GM19395 (cell line): ENCODE measurements at regions not wholly inside any gene's neighbourhood (a gene's known extent, or its start where the extent isn't known, plus 50 kb on each side); places are given as distances from the start of the nearest gene placed in this dataset.
A peak's percentile ranks its signal among the peaks of the same experiment; 100 is the strongest.
"Not testable (repeated sequence)": the region's sequence is repeated elsewhere in the genome, so short reads cannot be mapped to it uniquely, and the experiment has no call there.

Source experiments
- ATAC-seq: cut with Tn5 transposase; IDR thresholded peaks from one replicate; pipeline ENCODE4 v1.9.1; 2021; ENCODE audit warnings: mild to moderate bottlenecking, moderate library complexity; ENCODE audit not compliant: unreplicated experiment

DNA sequence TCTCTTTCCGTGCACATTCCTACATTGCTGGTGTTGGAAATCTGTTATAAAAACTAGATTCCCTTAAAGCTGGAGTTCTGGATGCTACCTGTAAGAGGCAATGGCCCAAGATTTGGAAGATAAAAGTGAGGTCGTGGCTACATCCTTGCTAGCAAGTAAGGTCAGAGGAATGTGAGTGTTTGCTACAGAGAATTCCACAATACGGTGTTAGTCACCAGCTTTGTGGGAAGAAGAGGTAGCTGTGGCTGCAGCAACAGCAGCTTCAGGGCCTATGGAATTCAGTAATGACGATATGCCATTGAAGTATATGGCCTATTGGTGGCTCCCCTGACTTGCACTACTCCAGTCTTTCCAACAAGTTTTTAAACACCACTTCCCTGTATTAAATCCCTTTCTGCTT is 227.7 kb upstream of the TMEM260 start:
- no peak for ATAC-seq

DNA sequence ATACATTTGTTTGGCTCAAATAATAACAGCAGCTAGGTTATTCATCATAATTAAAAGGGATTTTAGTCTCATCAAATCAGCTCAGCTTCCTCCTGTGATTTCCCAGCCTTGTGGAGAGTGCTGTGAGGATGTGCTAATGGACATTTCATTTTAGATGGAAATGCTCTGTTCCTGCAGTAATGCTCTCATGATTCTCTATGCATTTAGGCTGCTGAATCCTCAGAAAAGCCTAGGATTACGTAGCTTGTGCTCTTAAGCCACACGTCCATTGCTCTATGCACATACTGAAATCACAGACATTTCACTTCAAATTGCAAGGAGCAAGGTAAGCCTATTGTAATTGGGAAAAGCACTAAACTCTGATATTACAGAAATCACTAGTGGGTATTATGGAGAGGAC is 226.6 kb upstream of the TMEM260 start:
- no peak for ATAC-seq

DNA sequence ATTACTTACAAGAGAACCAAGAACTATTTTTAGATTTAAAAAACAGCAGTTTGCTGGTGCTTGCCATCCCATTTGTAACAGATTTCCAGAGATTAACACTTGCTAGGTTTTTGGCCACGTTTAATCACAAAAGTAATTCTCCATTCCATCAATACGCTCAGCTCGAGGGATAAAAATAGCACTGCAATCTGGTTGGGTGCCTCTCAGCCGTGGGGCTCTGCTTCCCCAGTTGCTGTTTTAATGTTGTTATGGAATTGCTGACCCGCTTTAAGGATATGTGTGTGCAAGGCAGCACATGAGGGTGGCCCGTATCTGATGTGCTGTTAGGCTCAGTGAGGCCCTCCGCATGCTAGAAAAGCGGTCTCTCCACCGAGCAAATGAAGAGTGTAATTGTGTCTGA is 222.2 kb upstream of the TMEM260 start:
- ATAC-seq: no peak

DNA sequence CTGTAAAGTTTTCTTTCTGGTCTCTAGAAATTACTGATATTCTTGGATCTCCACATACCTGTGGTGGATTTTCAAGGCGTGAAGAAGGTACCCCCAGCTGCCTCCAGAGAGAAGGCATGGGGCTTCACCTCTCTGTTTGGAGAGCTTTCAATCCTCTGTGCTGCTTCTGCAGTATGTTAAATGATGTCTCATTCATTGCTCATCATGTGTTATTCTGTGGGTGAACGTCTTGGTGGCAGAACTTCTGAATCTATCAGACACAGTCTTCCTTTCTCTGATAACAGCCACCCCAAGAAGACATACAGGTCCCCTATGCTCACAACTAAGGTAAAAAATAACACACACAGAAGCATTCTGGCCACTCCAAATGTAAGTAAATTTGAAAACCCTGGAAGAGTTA is 221.3 kb upstream of the TMEM260 start:
- no peak for ATAC-seq

DNA sequence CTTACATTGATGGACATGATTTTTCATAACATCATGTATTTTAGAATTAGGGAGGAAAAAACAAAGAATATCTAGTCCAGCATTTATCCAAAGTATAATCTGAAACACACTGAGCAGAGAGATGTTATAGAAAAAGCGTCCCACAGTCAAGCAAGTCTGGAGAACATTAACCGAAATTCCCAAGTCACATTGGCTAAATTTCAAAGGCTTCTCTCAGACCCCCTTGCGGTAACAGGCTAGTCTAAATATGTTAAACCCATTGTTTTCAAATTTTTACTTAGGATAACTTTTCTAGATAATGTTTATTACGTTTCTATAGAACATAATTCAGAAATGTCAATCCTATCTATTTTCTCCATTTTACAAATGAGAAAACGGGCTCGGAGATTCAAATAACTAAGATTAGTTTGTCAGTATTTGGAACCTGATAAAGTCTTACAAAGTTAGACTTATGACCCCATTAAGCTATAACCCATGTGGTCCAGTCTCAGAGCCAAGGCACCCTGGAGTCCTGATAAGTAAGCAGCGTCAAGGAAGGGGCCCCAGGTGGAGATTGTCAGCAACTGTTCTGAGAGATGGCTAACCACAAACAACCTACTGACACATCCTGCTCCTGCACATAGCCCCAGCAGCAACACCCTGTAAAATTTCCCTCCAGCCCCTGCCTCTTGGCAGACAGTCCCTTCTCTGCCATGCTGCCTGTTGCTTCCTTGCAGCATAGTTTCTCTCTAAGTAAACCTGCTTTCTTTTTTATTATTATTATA is 220.6 kb upstream of the TMEM260 start:
- ATAC-seq: peak; percentile 58

DNA sequence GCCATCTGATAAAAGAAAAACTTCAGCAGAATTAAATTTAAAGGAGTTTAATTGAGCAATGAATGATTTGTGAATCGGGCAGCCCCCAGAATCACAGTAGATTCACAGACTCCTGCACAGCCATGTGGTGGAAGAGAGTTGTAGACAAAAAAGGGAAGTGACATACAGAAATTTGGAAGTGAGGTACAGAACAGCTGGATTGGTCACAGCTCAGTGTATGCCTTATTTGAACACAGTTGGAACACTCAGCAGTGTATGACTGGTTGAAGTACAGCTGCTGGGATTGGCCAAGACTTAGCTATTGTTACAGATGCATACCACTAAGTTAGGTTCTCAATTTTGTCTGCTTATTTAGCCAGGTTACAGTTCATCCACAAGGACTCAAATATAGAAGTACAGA is 213.9 kb upstream of the TMEM260 start:
- ATAC-seq: not testable (repeated sequence)

DNA sequence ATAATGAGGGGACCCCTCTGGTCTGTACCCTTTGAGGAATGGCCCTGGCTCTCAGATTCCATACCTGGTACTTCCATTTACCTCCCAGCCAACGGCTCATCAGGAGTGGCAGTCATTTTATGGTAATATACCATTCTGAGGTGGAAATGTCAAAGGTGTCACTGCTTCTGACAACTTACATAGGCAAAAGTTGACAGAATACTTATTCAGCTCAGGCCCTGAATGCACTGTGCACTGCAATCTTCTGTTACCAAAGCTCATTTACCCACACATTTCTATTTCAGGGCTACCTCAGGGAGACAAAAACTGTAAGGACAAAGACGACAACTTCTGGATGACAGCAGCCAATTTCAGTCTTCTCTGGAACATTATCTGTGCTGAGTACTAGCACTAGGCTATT is 212.2 kb upstream of the TMEM260 start:
- no peak for ATAC-seq

DNA sequence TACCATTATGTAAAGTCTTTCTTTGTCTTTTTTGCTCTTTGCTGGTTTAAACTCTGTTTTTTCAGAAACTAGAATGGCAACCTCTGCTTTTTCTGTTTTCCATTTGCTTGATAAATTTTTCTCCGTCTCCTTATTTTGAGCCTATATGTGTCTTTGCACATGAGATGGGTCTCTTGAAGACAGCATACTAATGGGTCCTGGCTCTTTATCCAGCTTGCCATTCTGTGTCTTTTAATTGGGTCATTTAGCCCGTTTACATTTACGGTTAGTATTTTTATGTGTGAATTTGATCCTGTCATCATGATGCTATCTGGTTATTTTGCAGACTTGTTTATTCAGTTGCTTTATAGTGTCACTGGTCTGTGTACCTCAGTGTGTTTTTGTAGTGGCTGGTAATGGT is 207.9 kb upstream of the TMEM260 start:
- no peak for ATAC-seq

DNA sequence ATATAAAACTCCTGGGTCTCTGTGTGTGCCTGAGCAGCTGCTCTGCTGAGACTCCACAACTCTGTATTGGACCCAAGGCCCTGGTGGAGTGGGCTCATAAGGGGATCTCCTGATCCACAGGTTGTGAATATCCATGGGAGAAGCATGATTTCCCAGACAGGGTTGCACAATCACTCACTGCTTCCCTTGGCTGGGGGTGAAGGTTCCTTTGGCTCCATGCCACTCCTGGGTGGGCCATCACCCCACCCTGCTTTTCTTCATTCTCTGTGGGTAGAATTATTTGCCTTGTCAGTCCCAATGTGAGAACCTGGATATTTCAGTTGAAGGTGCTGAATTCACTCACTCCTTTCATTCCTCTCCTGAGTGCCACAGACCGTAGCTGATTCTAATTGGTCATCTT is 205.2 kb upstream of the TMEM260 start:
- ATAC-seq: no peak

DNA sequence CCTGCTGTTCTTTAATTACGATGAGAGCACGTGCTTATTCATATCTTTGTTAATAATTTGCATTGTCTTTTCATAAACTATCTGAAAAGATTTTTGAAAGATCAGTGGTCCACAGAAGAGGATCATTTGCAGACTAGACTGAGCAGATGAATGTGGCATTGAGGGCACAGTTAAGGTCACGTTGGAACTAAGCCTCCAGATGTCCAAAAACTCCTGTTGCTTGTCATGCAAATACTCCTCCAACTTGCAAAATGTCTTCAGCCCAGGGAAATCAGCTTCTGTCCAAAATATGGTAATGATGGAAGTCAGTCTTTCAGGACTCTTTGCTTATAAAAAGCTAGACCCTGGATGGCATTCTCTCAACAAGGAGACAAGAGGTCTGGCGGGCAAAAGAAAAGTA is 201.6 kb upstream of the TMEM260 start:
- no peak for ATAC-seq

DNA sequence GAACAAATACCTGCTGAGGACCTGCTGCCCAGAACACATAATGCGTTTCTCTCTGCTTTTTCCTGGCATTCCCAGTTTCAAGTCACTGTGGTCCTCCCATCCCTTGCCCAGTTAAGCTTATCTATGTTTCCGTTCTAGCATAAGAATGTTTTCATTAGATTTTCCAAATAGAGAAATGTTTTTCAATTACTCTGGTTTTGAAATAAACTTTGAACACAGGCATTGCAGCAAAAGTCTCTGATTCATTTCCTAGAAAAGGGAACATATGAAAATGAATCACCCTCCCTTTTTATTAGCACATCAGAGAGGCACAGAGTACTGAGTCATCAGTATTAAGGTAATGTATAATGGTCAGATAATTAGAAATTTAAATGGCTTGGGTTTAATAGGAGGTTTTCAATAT is 201.1 kb upstream of the TMEM260 start:
- ATAC-seq: no peak

DNA sequence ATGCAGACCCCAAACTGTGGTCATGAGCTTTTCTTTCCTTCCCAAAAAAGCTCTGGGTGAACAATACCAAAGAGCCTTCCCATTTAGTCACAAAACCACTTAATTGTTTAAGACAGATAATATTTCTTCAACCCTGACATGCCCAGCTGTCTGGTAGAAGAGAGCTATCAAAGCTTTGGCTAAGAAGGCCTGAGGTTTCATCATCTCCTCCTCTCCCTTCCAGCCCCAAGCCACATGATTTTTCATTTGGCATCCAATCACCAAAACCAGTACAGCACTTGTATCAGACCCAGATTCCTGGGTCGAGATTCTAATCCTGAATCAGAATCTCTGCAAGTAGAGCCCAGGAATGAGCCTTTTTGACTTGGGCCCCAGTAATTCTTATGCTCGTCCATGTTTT is 199.6 kb upstream of the TMEM260 start:
- no peak for ATAC-seq

DNA sequence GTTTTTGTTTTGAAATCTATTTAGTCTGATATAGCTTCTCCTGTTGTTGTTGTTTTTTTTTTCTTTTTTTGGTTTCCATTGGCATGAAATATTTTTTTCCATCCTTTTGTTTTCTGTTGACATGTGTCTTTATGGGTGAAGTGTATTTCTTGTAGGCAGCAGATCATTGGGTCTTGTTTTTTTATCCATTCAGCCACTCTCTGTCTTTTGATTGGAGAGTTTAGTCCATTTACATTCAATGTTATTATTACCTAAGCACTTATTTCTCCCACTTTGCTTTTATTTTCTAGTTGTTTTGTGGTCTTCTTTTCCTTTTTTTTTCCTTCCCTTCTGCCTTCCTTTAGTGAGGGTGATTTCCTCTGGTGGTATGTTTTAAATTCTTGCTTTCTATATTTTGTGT is 193.6 kb upstream of the TMEM260 start:
- ATAC-seq: no peak

DNA sequence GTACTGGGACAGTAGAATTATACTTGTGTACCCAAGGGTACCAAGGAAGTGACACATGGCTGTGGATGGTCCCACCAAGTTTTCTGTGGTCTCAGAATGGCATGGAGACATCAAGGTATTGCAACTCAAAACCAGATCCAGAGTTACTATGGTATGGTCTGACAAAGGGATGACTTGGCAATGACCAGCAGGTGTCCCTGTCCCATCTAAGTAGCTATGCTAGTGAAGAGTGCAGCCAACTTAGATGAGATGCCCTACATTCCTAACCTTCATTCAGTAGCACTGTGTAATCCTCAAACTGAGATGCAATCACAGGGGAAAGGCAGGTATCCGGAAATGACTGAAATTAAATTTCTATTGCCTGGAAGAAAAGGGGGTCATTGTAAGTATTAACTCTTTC is 188.7 kb upstream of the TMEM260 start:
- no peak for ATAC-seq

DNA sequence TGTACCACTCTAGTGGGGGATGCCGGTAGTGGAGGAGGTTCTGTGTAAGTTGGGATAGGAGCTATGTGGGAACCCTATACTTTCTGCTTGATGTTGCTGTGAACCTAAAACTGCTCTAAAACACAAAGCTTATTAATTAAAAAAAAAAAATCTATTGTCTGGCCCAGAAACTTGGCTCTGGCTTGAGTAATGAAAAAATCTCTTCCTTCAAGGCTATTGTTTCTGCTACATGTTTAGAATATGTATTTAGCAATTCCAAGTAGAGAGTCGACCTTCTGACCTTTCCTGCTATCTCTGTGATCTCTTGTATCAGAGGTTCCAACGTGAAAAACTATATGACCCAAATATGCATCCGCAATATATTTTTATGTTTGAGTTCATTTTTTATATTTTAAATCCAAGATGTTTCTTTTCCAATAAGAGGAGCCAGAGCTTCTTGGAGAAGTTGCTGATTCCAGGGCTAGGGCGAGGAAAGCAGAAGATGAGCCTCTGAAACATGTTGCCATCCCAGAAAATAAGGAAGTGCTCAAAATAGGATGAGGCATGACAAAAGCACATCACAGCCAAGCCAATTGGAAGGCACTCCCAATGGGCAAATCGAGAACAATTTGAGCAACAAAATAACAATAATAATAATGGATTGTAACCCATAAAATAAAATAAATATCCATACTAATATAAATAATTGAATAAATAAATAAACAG is 184.6 kb upstream of the TMEM260 start:
- ATAC-seq: no peak

DNA sequence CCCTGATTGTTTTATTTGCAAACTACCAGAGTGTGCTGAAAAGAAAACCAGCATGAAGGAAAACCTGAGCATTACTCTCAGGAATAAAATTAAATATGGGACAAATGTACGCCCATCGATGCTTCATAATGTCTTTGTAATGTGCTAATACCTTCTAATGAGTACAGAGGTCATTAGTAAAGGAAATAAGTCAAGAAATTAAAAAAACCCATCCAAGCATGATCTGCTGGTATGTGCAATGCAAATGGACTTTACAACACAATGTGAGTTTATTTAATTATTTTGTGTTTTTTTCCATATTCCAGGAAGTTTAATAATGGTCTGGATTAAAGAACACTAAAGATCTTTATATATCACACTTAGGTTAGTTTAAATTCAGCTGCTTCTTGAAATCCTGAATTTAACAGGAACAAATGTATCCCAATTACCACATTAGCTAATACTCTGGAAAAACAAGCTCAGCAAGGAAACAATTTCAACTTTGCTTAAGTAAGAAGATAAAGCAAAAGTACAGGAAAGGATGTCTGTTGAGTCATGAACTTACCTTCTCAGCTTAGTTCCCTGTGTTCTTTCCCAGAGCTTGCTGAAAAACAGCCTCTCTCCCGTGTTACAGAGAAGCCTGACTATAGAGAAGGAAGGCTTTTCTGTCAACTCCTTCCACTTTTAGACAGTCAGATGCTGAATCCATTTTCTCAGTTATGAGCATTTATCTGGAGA is 179.3 kb upstream of the TMEM260 start:
- ATAC-seq: no peak

DNA sequence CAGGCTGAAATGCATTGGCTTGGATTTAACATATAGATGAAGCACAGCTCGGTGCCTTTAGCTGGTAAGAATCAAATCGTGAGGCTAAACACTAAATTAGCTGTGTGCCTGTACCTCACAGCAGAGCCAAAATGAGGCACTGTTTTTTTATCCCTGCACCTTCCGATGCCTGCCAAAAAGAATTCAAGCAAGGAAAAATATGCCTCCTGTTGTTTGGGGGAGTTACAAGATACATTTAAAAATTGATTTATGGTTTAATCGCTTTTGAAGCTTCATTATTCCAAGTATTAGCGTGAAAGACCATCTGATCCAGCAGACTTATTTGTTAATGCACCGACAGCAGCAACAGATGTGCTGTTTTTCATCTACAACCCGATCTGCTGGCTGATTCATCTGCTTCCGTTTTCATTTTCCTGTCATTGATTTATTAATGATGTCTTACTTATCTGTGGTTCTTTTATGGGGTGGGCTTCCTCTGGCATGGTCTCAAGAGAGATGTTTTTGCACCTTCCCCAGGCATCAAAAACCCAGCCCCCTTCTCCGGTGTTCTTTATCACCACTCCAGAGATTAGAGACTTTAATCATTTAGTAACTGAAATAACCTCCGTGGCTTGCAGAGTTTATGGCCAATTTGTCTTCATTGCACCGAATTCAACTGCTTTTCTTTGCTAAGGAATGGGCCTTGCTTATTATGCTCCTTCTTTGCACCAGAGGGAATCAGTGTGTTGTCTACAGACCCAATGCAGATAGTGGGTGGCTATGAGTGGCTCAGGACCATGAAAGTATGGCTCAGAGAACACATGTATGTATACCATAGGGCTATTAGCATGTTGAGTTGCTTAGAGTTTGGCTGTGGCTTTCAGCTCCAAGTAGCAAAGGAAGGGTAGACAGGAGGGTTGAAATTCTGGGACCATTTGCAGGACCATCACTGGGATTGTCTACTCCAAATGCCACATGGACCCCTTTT is 166.8 kb upstream of the TMEM260 start:
- ATAC-seq: no peak

DNA sequence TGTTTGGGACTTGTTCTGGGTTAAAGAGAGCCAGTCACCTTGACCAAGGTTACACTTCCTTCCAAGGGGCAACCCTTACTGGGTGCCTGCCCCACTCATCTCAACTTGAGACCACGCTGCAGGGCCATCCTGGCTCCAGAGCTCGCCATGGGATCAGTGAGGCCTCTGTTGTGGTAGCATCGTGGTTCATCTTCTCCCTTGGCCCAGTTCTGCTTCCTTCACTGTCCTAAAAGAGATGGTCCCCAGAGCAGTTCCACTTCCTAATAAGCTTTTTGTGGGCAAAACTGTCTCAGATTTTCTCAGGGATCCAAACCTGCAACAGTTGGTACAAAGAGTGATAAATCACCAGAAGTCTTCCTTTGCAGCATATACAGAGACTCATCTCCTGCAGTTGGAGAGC is 165.9 kb upstream of the TMEM260 start:
- ATAC-seq: no peak

DNA sequence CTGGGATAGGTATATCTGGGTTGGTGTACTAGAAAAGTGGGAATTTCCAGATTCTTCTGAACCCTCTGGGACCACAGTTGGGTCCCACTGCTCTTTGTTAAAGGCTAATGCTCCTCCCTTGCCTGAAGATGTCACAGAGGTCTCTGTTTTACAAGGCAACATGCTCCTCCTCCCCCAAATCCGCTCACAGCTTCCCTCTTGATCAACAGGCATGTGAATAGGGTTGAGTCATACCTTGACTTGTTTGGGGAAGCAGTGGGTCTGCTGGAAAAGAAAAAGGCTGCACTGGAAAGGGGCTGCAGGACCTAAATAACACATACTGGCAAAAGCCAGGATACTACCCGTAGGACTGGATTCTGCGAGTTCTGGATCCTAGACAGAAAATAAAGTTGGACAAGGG is 165.4 kb upstream of the TMEM260 start:
- ATAC-seq: no peak

DNA sequence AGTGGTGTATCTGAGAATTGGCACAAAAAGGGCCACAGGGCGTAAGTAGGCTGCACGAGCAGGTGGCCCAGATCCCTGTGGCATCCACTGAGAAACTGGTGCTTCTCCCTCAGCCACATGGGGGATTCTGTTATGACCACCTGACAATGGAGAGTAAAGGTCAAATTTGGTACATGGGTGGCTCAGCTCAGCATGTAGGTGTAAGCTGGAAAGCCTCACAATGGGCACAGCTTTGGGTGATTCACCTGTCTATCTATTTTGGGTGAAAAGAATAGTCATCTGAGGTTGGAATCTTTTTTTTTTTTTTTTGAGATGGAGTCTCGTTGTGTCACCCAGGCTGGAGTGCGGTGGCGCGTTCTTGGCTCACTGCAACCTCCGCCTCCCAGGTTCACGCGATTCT is 163.4 kb upstream of the TMEM260 start:
- no peak for ATAC-seq

DNA sequence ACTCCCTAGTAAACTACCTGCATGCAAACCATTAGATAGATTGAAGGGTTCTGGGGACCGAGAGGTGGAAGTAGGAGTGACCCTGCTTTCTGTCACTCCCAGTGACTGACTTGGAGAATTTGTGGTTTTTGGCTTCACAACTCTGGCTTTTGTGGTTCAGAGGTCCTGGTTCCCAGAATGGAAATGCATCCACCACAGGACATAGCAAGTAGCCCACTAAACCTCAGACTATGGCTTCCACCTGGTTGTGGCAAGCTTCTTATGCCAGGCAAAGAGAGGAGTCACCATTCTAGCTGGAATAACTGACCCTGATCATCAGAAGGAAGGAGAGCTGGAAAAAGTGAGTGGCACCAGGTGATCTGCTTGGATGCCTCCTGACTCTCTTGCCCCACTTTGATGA is 162.4 kb upstream of the TMEM260 start:
- ATAC-seq: no peak
